GM21526 (cell line): ENCODE measurements at regions not wholly inside any gene's neighbourhood (a gene's known extent, or its start where the extent isn't known, plus 50 kb on each side); places are given as distances from the start of the nearest gene placed in this dataset.
"Not testable (repeated sequence)": the region's sequence is repeated elsewhere in the genome, so short reads cannot be mapped to it uniquely, and the experiment has no call there.

Source experiments
- ATAC-seq: cut with Tn5 transposase; IDR thresholded peaks from one replicate; pipeline ENCODE4 v1.9.1; 2021; ENCODE audit warnings: moderate library complexity; ENCODE audit not compliant: unreplicated experiment, low FRiP score

DNA sequence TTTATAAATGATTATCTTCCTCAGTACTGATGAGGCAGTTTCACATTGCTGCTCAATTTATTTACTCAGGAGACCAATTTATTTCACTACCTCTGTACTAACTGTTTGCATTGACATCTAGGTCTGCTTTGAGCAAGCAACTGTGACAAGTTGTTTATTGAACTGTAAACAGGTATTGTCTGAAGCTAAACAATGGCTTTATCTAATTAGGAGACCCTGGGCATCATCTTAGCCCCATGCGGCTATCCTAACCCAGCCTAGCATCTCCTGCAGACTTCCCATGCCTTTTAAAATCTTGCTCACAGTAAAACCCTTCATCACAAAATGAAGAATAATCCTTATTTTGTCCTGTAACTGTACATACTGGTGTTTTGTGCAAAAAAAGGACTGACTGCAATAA, 348.2 kb downstream of the RWDD3 start:
- no peak for ATAC-seq

DNA sequence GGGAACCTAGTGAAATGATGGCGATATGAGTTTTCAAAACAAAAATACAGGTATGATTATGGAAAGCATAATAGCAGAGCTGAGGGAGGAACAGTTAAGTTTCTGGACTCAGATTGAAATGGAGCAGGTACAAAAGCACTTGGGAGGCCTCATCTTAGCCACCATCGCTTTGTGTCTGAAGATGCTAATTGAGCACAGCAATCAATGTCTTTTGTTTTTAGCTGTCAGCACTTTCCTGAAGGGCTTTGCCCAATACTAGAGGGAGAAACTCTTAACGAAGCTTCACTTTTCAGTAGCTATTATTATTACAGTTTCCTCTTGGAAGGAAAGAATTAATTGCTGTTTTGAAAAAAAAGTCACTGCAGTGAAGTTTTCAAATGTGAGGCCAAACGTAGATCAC, 348.7 kb downstream of the RWDD3 start:
- no peak for ATAC-seq

DNA sequence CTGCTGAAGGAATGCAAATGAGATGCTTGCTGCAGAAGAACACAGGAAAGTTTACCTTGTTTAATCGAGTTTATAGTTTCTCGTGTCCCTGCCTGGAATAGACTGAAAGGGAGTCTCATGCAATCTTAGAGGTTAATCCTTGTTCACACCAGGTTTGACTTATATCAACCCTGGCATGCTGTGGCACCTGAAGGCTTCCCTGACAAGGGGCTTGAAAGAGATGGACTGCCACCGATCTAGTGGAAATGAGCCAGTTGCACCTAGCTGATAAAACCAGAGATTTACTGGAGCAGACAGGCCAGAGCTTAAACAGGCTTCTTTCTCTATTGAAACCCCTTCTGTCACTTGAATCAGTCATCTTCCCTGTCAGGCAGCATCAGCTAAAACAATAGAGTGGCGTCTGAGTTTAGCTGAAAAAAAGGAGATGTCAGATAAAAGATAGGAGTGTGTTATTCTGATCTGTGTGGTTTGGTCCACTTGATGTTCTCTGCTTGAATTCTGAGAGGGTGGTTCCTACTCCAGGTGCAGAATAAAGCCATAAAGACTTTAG, 349.7 kb downstream of the RWDD3 start:
- ATAC-seq, result no peak

DNA sequence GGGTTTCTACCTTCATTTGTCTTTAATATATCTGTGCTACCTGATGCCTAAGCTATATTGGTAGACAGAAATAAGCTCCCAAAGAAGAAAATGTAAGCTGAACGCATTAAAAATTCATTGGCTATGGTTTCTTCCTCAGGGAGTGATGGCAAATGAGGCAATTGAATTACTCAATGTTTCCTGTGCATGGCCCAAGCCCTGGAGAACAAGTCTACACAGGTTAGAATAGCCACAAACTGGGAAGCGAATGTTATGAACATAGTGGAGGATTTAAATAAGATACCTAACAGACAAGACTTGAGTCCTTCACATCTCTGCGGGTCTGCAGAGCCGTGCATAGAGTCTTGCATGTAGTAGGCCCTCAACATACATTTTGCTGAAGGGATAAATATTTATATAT, 350.3 kb downstream of the RWDD3 start:
- no peak for ATAC-seq

DNA sequence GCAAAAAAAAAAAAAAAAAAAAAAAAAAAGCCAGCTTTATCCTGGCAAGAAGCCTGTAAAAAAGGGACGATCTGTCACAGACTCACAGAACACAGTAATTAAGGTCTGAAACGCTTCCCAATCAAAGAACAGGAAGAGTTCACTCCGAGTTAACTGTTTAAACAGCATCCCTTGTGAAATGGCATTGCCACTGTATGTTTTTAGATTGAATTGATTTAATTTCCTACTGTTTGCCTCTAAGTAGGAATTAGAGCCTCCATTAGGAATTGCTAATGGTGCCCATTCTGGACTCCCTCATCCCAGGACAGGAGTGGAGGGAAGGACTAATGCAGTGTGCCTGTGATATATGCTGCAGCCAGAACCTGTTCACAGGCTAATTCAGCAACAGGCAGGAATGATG, 370.8 kb downstream of the RWDD3 start:
- no peak for ATAC-seq

DNA sequence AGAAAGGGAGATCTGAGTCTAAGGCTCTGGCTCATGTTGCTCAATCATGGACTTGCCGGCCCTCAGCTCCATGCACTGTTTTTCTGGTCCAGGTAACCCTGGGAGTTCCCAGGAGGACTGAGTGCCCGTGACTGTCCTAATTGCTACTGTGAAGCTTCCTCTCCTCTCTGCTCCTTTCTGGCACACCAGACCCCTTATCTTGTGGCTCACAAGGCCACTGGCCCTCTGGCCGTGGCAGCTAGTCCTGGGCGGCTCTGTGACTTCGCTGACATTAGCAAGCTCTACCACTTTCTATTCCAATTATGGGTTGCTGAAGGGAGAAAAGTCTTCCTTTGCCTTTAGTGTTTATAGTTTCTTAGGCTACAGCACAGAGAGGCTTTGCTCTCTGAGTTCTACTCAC, 380.2 kb downstream of the RWDD3 start:
- ATAC-seq, result no peak

DNA sequence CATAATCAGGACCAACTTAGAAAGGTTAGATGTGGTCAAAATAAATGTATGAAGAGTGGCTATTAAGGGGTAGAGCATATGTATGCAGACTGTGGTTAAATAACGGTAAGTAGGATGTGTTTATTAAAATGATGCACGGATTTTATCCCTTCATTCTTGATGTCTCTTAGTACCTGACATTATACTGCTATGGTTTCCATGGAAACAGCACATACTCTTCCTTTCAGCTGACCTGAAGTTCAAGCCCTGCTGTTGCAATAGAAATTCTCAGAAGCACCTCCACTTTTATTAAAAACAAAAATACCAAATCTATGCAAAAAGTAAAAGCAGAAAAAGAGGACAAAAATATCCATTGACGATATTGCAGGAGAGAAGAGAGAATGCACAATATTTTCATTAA, 381.4 kb downstream of the RWDD3 start:
- ATAC-seq, result no peak

DNA sequence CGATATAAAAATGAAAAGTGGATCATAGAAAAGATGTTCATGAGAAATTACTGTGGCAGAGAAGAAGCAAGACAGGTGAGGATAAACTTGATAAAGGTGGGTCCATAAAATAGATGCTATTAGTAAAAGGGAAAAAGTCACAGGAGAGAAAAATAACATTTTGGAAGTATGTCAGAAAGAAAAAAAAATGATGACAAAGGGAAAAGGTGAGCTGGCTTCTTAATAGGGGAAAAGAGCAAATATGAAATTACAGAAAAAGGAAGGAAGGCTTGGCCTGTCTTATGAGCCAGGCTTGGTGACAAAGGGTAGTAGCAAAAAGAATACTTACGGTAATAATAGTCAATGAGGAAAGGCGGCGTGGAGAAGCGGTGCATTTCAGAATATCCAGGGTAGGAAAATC, 386.1 kb downstream of the RWDD3 start:
- no peak for ATAC-seq

DNA sequence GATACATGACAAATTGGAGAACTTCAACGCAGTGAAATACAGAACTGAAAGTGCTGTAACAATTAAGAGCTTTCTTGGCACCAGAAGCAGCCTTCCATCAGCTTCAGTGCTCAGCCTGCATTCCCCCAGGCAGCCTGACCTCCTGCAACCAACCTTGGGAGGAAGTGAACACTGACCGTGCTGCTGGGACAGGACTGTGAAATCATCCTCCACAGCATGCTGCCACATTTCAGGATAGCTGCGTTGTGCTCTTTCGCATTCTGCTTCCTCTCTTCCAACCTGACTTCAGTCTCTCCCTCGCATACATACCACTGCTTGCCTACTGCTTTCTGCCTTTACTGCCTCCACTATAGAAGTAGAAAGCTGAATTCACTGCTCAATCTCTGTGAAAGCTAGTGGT, 388.6 kb downstream of the RWDD3 start:
- ATAC-seq, result no peak

DNA sequence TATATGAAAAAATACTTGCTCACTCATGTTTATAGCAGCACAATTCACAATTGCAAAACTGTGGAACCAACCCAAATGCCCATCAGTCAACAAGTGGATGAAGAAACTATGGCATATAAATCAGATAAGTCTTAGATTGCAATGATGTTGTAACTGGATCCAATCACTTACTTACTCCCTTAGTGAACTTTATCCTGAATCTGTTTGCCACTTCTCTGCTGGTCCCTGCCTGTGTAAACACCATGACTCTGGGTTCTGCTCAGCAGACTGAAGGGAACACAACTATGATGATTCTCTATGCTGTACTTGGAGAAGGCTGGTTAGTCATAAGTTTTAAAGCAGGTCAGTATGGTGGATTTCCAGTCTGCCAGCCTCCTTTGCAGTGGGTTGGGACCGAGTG, 391.2 kb downstream of the RWDD3 start:
- ATAC-seq, result no peak

DNA sequence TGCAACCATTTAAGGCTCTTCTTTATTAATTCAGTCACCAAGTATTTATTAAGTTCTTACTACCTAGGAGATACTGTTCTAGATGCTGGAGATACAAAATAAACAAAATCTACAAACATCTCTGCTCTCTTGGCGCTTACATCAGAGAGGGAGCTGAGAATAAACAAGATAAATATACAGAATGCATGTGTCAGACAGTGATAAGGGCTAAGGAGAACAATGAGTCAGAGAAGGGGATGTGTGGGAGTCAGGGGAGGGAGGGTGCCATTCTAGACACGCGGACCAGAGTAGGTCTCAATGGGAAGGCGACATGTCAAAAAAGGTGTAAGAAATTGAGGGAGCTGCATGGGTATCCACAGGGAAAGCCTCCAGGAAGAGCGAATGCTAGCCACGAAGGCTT, 393.2 kb downstream of the RWDD3 start:
- no peak for ATAC-seq

DNA sequence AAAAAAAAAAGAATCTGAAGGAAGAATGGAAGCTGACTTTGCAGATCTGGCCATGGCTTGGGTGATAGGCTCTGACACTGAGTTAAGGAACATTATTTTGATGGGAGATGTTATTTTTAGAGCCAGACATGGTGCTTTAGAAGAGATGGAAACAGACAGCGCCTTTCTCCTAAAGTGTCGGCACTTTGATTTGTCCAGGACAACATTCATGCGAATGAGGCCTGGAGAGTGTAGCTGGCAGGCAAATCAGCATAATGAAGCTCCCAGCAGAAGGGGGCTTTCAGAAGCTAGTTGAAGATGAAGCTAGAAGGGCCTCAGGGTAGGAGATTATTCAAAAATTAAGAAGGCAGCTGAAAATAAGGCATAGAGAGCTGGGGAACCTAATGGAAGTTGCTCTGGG, 397.7 kb downstream of the RWDD3 start:
- ATAC-seq, result no peak

DNA sequence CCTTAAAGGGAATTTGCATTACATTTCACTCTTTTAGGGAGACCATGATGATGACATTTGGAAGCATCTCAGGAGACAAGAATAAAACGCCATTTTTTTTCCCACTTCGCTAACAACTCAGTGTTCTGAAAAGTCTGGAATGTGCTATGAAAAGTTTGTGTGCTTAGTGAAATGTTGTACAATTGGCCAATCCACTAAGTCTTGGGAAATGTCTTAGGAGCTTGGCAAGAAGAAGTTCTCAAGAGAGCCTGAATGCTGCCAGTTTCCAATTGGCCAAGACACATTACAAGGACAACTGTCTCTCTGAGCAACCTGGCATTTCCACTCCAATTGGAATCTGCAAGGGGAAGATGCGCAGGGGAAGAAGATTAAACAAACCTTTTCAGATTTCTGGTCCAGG, 401.8 kb downstream of the RWDD3 start:
- no peak for ATAC-seq

DNA sequence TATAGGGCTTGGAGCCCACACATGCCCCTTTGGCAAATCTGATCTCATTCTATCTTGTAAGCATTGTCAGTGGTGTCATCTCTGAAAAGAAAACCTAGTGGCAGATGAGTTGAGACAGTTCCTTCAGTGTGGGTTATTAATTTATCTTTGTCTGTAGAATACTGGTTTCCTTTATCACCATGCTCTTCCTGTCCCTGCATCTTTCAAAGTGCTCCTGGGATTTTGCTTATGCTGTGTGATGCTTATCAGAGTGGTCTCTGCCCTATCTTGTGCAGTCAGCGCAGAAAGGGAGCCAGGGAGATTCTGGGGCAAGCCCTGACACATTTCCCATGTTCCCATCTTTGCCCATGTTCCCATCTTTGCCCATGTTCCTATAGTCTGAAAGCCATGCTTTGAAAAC, 402.9 kb downstream of the RWDD3 start:
- ATAC-seq, result no peak

DNA sequence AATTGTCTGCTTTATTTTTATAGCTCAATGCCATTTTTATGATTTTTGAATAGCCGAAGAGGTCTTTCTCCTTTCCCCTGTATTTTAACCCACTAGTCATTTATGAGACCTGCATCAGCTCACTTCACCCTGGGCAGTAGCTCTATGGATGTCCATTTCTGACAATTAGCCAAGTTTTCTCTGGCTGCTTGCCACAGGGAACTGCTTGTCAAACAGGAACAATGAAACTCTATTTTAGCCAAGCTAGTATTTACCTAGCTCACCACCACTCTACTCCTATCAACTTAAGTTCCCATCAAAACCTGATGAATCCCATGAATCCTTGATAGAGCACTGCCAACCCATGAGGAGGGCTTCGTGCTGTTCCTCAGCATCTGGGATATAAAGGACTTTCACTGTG, 406.7 kb downstream of the RWDD3 start:
- ATAC-seq, result no peak

DNA sequence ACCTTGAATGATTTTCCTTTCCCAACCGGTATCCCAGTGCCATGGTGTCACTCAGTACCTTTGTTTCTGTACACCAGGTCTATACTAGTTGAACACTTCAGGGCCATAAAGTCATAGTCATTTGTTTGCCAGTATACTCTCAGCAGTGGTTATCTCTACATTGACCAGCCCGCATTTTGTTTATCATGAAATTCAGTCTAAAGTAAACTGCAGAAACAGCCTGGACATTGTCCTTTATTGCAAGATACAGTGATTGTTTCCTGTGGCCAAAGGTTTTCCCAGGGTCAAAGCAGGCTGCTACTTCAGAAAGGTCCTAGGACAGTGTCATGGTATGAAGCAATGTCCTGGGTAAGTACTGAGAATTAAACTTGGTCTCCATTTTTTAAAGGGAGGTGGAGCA, 407.4 kb downstream of the RWDD3 start:
- ATAC-seq, result no peak

DNA sequence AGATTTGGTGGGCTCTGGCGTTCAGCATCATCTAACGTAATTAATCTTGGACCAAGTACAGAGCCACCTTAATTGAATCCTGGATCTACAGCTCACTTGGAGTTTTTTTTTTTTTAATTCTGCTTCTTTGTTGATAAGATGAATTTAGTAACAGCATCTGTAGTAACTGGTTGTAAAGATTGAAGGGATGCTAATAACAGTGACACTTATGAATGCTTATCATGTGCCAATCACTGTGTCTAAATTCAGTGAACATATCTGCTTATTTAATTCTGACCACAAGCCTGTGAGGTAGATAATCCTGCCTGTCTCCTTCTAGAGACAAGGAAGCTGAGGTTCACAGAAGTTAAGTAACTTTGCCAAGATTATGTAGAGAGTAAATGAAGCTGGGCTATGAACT, 408.0 kb downstream of the RWDD3 start:
- ATAC-seq, result no peak

DNA sequence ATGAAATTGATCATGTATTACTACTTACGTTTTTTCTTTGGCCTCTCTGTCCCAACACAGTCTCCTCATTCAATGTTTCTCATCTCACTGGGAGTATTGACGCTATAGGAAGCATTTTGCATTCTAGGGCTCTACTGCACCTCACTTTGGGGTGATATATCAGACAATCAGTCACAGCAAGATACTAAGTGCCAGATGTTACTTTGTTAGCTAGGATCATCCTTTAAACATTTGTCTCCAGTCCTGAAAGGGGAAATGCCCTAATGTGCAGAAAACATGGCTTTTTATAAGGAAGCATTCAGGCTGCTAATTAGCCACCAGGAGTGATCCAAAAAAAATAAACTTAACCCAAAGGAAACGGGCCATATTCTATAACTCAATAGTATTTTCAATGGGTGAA, 409.1 kb downstream of the RWDD3 start:
- ATAC-seq, result no peak

DNA sequence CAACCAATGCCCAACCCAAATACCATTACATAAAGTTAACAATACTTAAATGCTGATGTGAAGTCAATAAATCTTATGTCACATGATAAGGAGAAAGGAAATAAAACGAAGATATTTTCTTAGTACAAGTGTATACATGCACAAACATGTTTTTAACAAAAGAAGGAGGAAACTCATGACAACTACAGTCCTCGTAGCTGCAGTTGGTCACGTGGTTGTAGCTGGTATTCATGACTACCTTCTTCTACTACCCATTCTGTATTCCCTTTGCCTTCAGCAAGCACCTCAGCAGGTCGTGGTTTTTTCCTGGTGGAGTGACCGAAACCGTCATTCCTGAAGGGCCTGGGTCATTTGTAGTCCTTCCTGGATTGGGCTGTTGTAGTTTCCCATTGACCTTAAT, 411.1 kb downstream of the RWDD3 start:
- ATAC-seq, result not testable (repeated sequence)

DNA sequence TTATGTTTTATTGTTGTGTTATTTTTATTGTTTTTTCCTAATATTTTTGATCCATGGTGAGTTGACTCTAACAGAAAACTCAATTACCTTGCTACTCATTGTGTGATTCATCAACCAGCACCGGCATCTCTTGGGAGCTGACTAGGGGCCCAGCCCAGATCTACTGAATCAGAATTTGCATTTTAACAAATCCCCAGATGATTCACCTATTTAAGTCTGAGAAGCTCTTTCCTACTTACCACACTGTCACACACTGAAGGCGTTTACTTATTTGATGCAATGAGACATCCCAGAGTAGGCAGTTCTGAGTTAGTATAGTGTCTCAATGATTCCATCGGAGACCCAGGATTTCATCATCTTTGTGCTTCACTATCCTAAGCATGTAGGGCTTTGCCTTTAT, 416.6 kb downstream of the RWDD3 start:
- no peak for ATAC-seq

DNA sequence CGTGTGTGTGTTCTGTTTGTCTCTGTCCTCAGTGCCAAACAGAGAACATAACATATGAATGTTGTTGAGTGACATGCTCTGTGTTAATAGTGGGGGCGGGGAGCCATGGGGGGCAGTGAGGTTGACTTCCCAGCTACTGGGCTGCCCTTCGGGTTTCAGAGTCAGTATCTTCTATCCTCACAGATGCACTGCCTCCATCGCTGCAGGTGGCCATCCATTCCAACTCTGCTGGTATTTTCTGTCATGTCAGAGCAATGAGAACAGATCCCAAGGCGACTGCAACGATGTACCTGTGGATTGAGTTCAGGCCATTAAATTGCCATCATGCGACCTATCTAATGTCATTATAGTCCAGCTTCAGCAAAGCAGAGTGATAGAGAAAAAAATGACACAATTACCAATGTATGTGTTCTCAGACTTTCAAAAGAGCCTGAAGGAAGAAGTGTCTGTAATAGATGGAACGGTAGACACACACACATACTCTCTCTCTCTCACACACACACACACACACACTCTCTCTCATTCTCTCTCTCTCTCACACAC, 418.5 kb downstream of the RWDD3 start:
- no peak for ATAC-seq

DNA sequence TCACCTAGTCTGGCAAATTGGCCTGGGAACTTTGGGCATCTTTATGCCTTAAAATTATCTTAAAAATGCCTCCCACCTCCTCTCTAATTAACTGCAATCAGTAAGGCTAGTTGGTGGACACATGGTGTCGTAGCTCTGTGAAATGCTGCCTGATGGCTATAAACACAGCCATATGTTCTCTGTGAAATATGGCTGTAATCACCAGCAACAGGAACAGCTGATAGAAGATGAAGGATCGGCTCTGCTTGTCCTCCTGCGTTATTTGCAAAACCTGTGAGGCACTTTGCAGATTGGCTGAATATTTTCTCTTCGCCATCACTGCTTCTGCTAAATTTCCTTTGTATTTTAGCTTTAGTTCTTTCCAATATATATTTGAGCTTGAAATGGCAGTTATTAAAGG, 419.6 kb downstream of the RWDD3 start:
- no peak for ATAC-seq

DNA sequence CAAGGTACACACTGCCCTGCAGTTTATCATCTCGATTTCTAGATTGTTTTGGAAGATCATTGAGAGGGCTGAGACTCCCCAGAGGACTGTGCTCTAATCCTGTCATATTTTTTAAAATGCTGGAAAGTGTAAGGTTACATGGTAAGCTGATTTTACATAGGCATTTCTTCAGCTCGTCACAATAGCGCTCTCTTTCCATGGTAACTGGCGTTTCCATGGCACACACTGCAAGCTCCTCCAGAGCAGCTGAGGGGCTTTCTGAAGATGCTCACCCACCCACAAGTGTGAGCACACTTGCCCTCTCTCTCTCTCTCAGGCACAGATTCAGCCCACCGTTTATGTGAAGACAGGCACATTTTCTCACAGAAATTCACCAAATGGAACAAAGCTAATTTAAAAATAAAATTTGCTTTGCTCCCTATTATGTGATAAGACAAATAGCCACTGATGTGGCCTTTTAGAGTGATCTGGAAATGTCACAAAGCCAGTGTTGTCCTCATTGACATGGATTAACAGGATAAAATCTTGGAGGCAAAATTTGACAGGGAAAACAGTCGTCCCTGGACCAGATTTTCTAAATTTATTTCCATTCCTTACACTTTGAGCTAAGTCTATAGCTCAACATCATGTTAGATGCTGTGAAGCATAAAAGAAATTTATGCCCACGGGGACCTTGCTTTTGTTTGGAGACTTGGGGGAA, 421.5 kb downstream of the RWDD3 start:
- ATAC-seq, result no peak
